SKM-1 treated with dmso at 0.1 percent for 144 hours (cell line): ENCODE measurements at regions not wholly inside any gene's neighbourhood (a gene's known extent, or its start where the extent isn't known, plus 50 kb on each side); places are given as distances from the start of the nearest gene placed in this dataset.

Experiments
- DNase-seq: peaks from one replicate; lab custom pipeline; 2025; ENCODE audit not compliant: unreplicated experiment; lab: John Stamatoyannopoulos, UW

- no peak for DNase-seq
Observed at GRCh38 chr10:92789786-92790185, 58.5 kb upstream of the EXOC6 start.

- peak; percentile 54 for DNase-seq
Observed at GRCh38 chr10:92790440-92790839, 57.9 kb upstream of the EXOC6 start.

GRCh38 chr10:92792661-92793060 lies 55.7 kb upstream of the EXOC6 start:
- no peak for DNase-seq
